K562 (cell line): ENCODE measurements at regions not wholly inside any gene's neighbourhood (a gene's known extent, or its start where the extent isn't known, plus 50 kb on each side); places are given as distances from the start of the nearest gene placed in this dataset.

ENCODE experiments used
- ATAC-seq: fragments of 200-7000 bp; cut with Tn5 transposase; 3 replicates; pipeline ENCODE4 v1.9.1; 2020; ENCODE audit warnings: moderate library complexity
- BruUV-seq: library from RNA; stranded (reverse); fragments of 400-500 nt; replicated peaks from 2 replicates; lab custom pipeline; 2021; lab: Mats Ljungman, UMichigan
- CTCF ChIA-PET: fragments of 300-600 bp; formaldehyde crosslinking; extraction: SDS; loops from one replicate; lab custom pipeline; 2021; ENCODE audit warnings: low intra/inter-chr PET ratio; lab: Yijun Ruan, JAX
- POLR2A ChIA-PET: fragments of 300-600, 350-650 bp; sonication (Branson Sonifier 250); formaldehyde crosslinking; extraction: SDS; loops from one replicate; lab custom pipeline; 2021; ENCODE audit warnings: antibody characterized with exemption, inconsistent platforms; lab: Yijun Ruan, JAX
- DNase-seq, 4 experiments: peaks; one replicate each; pipeline versions ENCODE4 v3.0.0 to v3.0.0-alpha.2; 2011 to 2018; ENCODE audit warnings: low spot score in 3 of 4, mixed read lengths in 3 of 4; ENCODE audit errors: extremely low read depth in 1 of 4
- FAIRE-seq: peaks from 2 replicates; lab custom pipeline; 2011; peaks lifted over from hg19 to GRCh38; lab: Jason Lieb, UNC
- H2AFZ ChIP-seq: 2 replicates; pipeline ENCODE4 v1.6.0; 2011; ENCODE audit warnings: low read depth, low read length, control low read depth, inconsistent platforms
- H3K27ac ChIP-seq: fragments of 200-600 bp; 3 replicates; pipeline ENCODE4 v1.8.0; 2011; ENCODE audit warnings: low read depth, mild to moderate bottlenecking, control low read depth, inconsistent platforms, low read length, moderate library complexity, mixed read lengths; ENCODE audit errors: extremely low read depth
- H3K27me3 ChIP-seq, 2 experiments: fragments of 300-600 bp in 1 of 2; 2 replicates in 1 of 2; 3 replicates in 1 of 2; pipeline versions ENCODE4 v1.6.0 to v1.8.0; 2011; ENCODE audit warnings: inconsistent platforms in 2 of 2, low read length in 2 of 2, mild to moderate bottlenecking in 1 of 2, mixed read lengths in 1 of 2, moderate library complexity in 1 of 2; ENCODE audit not compliant: control insufficient read depth in 2 of 2, insufficient read depth in 2 of 2
- H3K36me3 ChIP-seq: fragments of 300-600 bp; 3 replicates; pipeline ENCODE4 v1.8.0; 2011; ENCODE audit warnings: mild to moderate bottlenecking, low read length, inconsistent platforms; ENCODE audit not compliant: control insufficient read depth, insufficient read depth
- H3K4me1 ChIP-seq, 2 experiments: fragments of 200-600 bp in 1 of 2; replicated peaks in 1 of 2; 2 replicates in 1 of 2; 3 replicates in 1 of 2; pipeline versions ENCODE4 v1.5.1 to v1.8.0; 2011; ENCODE audit warnings: inconsistent platforms in 2 of 2, low read length in 2 of 2, mild to moderate bottlenecking in 1 of 2, mixed read lengths in 1 of 2, moderate library complexity in 1 of 2; ENCODE audit not compliant: control insufficient read depth in 2 of 2, insufficient read depth in 2 of 2
- H3K4me2 ChIP-seq: 2 replicates; pipeline ENCODE4 v1.6.1; 2011; ENCODE audit warnings: low read length, control low read depth, inconsistent platforms, mixed read lengths; ENCODE audit not compliant: insufficient read depth
- H3K4me3 ChIP-seq: fragments of 200-600 bp; sonication (generic), shearing (Covaris generic); 2 replicates; pipeline ENCODE4 v1.5.1; 2016; ENCODE audit warnings: control low read depth, inconsistent platforms
- H3K79me2 ChIP-seq: fragments of 200-600 bp; 3 replicates; pipeline ENCODE4 v1.8.0; 2011; ENCODE audit warnings: low read length, inconsistent platforms; ENCODE audit not compliant: control insufficient read depth, insufficient read depth
- H3K9ac ChIP-seq, 2 experiments: 2 replicates each; pipeline versions ENCODE4 v1.6.0 to v1.6.1; 2011; ENCODE audit warnings: low read depth in 2 of 2, low read length in 2 of 2, control low read depth in 1 of 2, inconsistent platforms in 1 of 2, mild to moderate bottlenecking in 1 of 2, mixed read lengths in 1 of 2; ENCODE audit not compliant: insufficient read depth in 1 of 2
- H3K9me1 ChIP-seq: one replicate; pipeline ENCODE4 v1.6.0; 2011; ENCODE audit warnings: inconsistent platforms, mild to moderate bottlenecking, low read length, moderate library complexity; ENCODE audit not compliant: control insufficient read depth, insufficient read depth
- H3K9me3 ChIP-seq: replicated peaks from 2 replicates; pipeline ENCODE4 v1.5.1; 2011; ENCODE audit warnings: low read depth, low read length, inconsistent platforms; ENCODE audit not compliant: control insufficient read depth, insufficient read depth
- H4K20me1 ChIP-seq: replicated peaks from 2 replicates; pipeline ENCODE4 v1.6.1; 2011; ENCODE audit warnings: low read length, inconsistent platforms, mixed read lengths; ENCODE audit not compliant: control insufficient read depth, insufficient read depth
- NFIX ChIP-seq: fragments of 250-450 bp; sonication (Bioruptor Pico); IDR thresholded peaks from 2 replicates; pipeline ENCODE4 v1.4.0; 2020; ENCODE audit warnings: low read depth, mild to moderate bottlenecking, moderate library complexity
- POLR2H ChIP-seq: IDR thresholded peaks from 2 replicates; pipeline ENCODE4 v1.6.1; 2016; ENCODE audit warnings: missing genetic modification characterization, low read depth, mild to moderate bottlenecking, control low read depth, missing compliant biosample characterization, moderate library complexity
- PRPF4 ChIP-seq: fragments of 200-400 bp; formaldehyde crosslinking; IDR thresholded peaks from one replicate; pipeline ENCODE4 v1.6.1; 2017; ENCODE audit warnings: low read length, low read depth, mild to moderate bottlenecking; ENCODE audit not compliant: insufficient read depth, poor library complexity, severe bottlenecking
- SNAPC5 ChIP-seq: fragments of 250-450 bp; sonication (Bioruptor Pico); IDR thresholded peaks from 2 replicates; pipeline ENCODE4 v1.8.0; 2021; ENCODE audit warnings: moderate library complexity, mild to moderate bottlenecking, inconsistent platforms
- SRSF3 ChIP-seq: fragments of 200-400 bp; formaldehyde crosslinking; IDR thresholded peaks from 2 replicates; pipeline ENCODE4 v1.6.1; 2016; ENCODE audit warnings: mild to moderate bottlenecking, low read length, moderate library complexity; ENCODE audit not compliant: insufficient read depth
- SRSF7 ChIP-seq: fragments of 200-400 bp; formaldehyde crosslinking; optimal IDR thresholded peaks from 2 replicates; pipeline ENCODE3; 2017; ENCODE audit warnings: mild to moderate bottlenecking, low read depth, low read length
- TARDBP ChIP-seq: fragments of 450-650 bp; IDR thresholded peaks from 2 replicates; pipeline ENCODE4 v1.6.1; 2016
- ZBTB11 ChIP-seq, 3 experiments: fragments of 200-800 bp in 1 of 3; fragments of 250-450 bp in 1 of 3; fragments of 450-650 bp in 1 of 3; sonication (Bioruptor Pico) in 1 of 3; sonication (Bioruptor generic) in 1 of 3; formaldehyde crosslinking in 1 of 3; IDR thresholded peaks; 2 replicates each; pipeline versions ENCODE4 v1.6.1 to v1.8.0; 2016 to 2022; ENCODE audit warnings: mild to moderate bottlenecking in 2 of 3, missing genetic modification characterization in 2 of 3, missing compliant biosample characterization in 1 of 3, moderate library complexity in 1 of 3
- ZNF12 ChIP-seq: sonication (generic); formaldehyde crosslinking; IDR thresholded peaks from 2 replicates; pipeline ENCODE4 v1.4.0; 2020; ENCODE audit warnings: mild to moderate bottlenecking, missing genetic modification reagents
- ZNF407 ChIP-seq: fragments of 450-650 bp; IDR thresholded peaks from 2 replicates; pipeline ENCODE4 v1.6.1; 2016; ENCODE audit warnings: low read depth
- ZNF76 ChIP-seq: fragments of 250-450 bp; sonication (Bioruptor Pico); IDR thresholded peaks from 2 replicates; pipeline ENCODE4 v1.4.0; 2020; ENCODE audit warnings: mild to moderate bottlenecking, moderate library complexity, borderline replicate concordance
- WGBS: fragments of 100-300 bp; shearing (Covaris generic); methylation state at CpG from one replicate; pipeline ENCODE4 v1.1.6; 2016; ENCODE audit warnings: low coverage, mixed read lengths; ENCODE audit not compliant: insufficient coverage; ENCODE audit errors: missing lambda C conversion rate; 5-methylcytosine and 5-hydroxymethylcytosine counted together
- in situ Hi-C: fragments of 300-500 bp; cut with MboI; formaldehyde crosslinking; loops from 4 replicates; pipeline ENCODE4 v1.15.0; 2018; ENCODE audit warnings: inconsistent platforms, mixed read lengths
- intact Hi-C: fragments of 100-400 bp; cut with micrococcal nuclease; formaldehyde crosslinking; loops from 2 replicates; pipeline ENCODE4 v1.14.2; 2022

GRCh38 chr2:34523958-34524514, 924.9 kb upstream of the FAM98A start:
- FAIRE-seq (no peak), ATAC-seq (no peak), DNase-seq (no peak)
- H2AFZ ChIP-seq, result no peak overlapping the region
- no peaks in the 10 kb centered on the region for H3K9me3 ChIP-seq
- ChIA-PET POLR2A (no interaction called here), CTCF (no interaction called here)
- no peaks in the 10 kb centered on the region for H3K4me1 ChIP-seq
- H3K9me1 ChIP-seq, result no peaks in the 10 kb centered on the region
- H3K36me3 ChIP-seq, result no peaks in the 10 kb centered on the region
- H3K27me3 ChIP-seq, result no peaks in the 10 kb centered on the region
- H3K4me2 ChIP-seq, result no peak overlapping the region
- BruUV-seq, result no TSS peak
- no peak overlapping the region for H3K27ac ChIP-seq
- intact Hi-C loops (no loop called here), in situ Hi-C loops (no loop called here)
- no peaks in the 10 kb centered on the region for H3K79me2 ChIP-seq
- no peak overlapping the region for H3K4me3 ChIP-seq
- H4K20me1 ChIP-seq, result no peaks in the 10 kb centered on the region
- 3% methylated on average over 3 of the region's 3 CpGs for WGBS
- H3K9ac ChIP-seq, result no peak overlapping the region
- TF ChIP-seq ZNF76 (CRISPR knock-in tag), result no peak
- no peak for TF ChIP-seq SNAPC5
- no peak for TF ChIP-seq NFIX (CRISPR knock-in tag)
- TF ChIP-seq TARDBP, result no peak
- no peak for TF ChIP-seq SRSF3
- TF ChIP-seq PRPF4, result no peak
- TF ChIP-seq ZNF12 (CRISPR knock-in tag), result no peak
- no peak for TF ChIP-seq SRSF7
- no peak for TF ChIP-seq ZNF407
- TF ChIP-seq POLR2H (tag), result no peak
- no peak for TF ChIP-seq ZBTB11 (CRISPR knock-in tag; IDR thresholded peaks at IDR 0.05)
